IPS-NIHi7 (cell line): ENCODE measurements at regions not wholly inside any gene's neighbourhood (a gene's known extent, or its start where the extent isn't known, plus 50 kb on each side); places are given as distances from the start of the nearest gene placed in this dataset.
"Not testable (repeated sequence)": the region's sequence is repeated elsewhere in the genome, so short reads cannot be mapped to it uniquely, and the experiment has no call there.

Experiments used
- DNase-seq: peaks from one replicate; pipeline ENCODE4 v3.0.0; 2012; ENCODE audit warnings: mixed read lengths; ENCODE audit errors: extremely low spot score

DNA sequence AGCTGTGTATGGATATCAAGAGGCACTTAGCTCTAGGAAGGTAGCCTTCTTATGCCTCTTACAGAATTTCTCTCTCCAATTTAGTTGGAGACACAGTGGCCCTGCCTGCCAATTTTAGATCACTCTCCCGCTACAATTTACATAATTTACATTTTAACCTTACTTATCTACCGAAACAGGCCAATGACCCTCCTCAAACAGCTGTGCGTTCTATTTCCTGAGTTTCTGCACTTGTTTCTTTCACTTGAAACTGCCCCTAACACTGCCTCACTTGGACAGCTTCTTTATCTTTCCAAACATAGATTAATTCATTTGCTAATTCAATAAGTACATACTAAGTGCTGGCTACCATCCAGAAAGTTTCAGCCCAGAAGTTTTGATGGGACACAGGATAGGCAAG lies 52.9 kb upstream of the HDDC2 start:
- no peak for DNase-seq

DNA sequence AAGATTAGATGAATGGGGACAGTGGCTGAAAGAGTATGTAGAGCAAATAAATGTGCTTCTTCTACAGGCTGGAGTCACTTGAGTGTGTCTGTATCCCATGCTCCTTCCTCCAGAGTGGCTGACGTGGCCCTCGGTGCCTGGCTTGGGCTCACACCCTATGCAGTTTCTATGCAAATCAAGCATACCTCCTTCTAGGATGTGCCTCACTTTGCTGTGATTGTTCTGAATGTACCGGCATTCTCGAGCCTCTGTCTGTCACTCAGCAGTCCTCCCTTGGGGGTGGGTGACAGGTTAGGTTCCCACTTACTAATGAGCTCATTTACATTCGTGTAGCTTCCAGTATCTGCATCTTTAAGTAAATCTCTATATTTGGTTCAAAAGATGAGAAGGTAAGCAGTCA lies 55.1 kb upstream of the HDDC2 start:
- DNase-seq, result peak; percentile 40

DNA sequence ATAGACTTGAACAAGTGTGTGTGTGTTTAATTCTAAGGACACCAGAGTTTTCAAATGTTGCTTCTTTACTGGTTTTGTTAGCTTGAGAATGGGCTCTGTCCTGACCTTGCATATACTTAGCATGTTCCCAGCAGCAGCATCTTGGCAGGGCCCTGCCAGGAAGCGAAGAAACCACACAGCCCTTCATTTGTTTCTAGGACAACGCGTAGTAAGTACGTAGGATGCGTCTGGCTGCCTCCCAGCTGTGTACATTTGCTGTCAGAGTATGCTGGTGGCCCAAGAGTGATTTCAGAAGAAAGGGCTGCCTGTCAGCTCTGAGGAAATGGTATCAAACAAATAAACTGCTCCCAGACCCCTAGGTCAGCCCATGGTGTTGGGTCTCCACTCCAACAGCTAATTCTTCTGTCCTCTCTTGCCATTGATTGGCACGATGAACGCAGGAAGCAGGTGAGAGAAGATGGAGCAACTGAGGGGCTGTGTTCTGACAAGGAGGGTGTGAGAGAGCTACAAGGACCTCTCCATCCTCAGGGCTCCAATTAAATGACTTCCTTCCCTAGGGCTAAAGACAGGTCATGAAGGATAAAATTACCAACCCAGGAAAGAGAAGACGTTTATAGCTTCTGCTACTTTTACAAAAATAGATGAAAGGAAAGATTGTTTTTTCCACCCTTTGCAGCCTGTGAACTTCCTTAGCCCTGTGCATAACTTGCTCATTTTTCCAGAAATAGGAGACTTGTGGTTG lies 55.9 kb upstream of the HDDC2 start:
- DNase-seq, result no peak

DNA sequence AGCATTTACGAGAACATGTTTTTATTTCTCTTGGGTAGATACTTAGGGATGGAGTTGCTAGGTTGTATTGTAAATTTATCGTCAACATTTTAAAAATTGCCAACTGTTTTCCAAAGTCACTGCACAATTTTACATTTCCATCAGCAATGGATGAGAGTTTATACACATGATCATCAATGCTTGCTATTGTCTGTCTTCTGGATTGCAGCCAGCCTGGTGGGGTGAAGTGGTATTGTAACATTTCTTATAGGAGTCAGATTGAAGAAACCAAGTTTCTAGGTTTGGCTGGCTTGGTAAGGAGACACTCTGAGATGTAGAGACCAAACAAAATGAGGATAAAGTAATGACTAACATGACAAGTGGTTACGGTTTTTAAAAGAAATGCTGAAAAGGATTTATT lies 57.1 kb upstream of the HDDC2 start:
- DNase-seq, result no peak

DNA sequence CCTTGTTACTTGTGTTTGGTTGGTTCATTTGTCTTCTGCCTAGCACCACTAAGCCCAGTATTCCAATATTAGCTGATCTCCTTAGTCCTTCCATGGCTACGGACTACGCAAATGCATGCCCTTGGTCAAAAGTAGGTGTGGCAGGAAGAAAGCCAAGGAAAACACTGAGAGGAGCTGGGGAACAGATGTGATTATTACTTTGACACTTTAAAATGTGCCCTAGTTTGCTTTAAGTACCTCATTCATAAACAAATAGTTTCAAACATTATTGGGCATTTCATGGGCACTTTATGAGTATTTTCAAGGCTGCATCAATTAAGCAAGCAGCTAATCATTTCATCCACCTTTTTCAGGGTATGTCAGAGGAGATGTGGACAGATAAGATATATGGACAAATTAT lies 60.1 kb upstream of the HDDC2 start:
- no peak for DNase-seq

DNA sequence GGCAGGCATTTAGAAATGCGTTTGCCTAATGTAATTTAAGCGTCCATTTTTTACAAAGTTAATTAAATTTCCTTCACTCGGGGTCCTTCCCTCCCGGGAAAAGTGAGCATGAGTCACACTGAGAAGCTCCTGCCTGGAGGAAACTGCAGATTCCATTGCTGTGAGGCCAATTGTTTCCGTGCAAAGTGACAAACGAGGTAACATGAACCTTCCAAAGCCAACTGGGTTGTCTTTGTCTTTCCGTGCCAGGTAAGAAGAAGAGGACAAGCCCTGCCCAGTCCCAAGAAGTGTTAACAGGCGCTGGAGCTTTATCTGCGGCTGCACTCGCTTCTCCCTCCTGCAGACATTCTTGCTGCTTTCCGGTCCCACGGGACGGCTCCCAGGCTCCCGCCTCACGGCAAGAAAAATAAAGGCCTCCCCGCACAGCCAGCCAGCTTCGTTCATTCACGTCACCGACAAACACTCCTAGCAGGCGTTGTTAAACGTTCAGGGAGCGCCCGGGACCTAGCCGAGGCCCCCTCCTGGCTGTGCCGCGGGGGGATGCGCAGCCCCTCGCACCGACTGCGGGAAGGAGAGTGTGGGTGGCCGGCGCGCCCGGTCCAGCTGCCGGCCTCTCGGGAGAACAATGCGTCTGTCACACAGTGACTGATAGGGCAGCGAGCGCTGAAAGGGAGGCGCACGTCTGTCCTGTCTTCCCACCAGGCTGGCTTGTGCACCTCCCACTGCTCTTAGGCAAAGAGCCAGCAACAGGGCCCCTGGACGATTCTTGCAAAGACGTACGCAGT lies 61.5 kb upstream of the HDDC2 start:
- DNase-seq, result peak; percentile 63

DNA sequence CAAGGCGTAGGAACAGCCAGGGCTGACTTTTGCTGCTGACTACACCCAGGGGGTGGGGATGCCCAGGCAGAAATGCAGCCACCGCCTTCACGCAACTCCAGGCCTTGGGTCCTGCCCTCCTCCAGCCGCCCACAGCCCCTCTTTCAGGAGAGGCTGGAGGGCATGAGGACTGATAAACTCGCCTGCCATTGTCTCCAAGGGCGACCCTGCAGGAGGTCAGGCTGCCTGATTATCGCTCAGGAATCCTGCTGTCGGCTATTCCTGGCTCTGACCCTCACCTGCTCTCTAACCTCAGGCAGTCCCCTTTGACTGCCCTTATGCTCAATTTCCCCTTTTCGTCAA lies 62.0 kb upstream of the HDDC2 start:
- DNase-seq, result peak; percentile 57

DNA sequence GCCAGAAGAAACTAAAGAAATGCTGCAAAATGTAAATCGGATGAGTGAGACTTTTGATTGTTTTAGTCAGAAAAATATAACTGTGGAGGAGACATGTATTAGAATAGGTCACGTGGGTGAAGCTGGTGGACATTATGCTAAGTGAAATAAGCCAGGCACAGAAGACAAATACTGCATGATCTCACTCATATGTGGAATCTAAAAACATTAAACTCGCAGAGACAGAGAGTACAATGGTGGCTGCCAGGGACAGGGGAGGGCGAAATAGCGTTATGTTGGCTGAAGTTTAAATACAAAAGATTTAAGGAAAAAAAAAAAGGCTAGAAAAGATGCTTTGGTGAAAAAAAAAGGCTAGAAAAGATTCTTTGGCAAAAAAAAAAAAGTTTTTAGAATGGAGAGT lies 63.5 kb upstream of the HDDC2 start:
- DNase-seq, result no peak

DNA sequence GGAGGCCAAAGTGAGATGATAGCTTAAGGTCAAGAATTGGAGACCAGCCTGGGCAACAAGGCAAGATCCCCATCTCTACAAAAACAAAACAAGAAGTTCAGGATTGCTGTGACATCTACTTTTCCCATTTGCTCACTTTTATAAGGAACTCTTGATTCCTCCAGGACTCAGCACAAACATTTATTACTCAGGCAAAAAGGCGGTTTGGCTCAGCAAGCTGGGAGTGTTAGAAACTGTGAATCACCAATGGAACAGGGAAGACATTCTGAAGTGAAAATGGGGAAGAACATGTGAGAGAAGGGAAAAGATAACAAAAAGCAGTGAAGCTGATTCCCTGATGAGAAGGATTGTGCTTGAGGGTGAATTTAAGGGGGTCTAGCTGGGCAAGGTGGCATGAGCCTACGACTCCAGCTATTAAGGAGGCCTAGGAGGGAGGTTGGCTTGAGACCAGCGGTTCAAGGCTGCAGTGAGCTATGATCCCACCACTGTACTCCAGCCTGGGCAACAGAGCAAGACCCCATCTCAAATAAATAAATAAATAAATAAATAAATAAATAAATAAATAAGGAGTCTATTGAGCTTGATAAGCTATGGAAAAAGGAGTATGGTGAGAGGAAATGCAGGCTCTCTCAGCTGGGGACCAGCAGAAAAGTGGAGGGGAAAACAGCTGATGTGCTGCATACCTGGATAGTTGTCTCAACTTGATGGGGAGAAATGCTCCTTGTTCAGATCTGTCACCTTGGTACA lies 65.4 kb upstream of the HDDC2 start:
- DNase-seq, result no peak

DNA sequence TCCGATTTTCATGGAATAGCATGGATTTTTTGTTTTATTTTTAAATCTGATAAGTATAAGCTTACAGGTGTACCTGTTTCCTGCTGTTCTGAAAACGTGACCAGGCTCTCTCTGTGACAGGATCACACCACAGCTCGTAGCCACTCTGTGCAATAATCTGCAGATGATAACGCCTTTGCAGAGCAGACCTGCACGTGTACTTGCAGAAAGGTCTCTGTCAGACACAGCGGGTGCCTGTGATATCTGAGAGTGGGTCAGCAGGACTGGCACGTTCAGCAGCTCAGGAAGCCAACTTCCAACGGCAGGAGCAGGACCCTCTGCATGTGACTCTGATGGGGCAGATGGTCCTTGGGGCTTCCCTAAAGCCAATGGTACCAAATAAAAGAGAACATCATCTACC lies 68.6 kb upstream of the HDDC2 start:
- DNase-seq, result no peak

DNA sequence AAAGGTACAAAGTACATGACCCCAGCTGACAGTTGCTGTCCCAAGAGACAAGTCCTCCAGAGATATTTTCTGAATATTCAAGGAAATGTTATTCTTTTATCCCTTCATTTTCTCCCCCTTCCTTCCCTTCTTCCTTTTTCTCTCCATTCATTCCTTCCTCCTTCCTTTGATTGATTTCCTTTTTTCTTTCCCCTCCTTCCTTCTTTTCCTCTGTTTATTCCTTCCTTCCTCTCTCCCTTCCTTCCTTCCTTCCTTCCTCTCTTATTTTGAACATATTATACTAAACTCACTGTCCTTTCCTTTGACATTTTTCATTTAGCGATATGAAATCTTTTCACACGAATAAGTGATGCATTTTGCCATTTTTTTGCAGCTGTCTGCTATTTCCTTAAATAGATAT lies 73.2 kb upstream of the HDDC2 start:
- no peak for DNase-seq

DNA sequence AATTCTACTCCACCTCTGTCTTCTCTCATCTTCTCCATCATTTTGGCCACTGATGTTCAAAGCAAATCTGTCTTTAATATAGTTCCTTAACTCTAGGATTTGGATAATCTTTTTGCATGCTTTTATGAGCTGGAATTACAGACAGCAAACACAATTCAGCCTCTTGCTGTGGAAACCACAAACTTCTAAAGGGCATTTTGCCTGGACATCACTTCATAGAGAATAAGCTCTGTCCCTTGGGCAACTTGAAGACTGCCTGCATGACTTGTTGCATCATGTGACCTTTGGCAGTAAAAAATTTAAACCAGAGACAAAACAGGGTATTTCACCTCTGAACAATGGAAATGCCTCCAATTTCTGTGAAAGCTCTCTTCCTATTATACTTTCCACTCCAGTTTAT lies 74.1 kb upstream of the HDDC2 start:
- no peak for DNase-seq

DNA sequence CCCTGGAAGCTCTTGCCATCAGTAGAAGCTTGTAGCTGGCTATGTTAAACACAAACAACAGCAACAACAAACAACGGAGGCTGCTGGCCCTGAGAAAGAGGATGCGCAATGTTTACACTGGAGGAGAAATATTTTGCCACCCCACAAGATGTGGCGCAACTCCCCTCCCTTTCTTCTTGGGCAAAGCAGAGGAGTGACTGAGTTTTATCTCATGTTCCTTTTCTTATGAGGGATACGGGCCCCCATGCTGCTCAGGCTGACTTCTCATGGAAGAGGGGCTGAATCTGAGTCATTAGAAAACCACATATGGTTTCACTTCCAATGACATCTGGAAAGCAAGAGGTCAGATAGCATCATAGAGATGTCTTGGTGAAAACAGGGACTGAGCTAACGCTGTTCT lies 75.9 kb upstream of the HDDC2 start:
- no peak for DNase-seq

DNA sequence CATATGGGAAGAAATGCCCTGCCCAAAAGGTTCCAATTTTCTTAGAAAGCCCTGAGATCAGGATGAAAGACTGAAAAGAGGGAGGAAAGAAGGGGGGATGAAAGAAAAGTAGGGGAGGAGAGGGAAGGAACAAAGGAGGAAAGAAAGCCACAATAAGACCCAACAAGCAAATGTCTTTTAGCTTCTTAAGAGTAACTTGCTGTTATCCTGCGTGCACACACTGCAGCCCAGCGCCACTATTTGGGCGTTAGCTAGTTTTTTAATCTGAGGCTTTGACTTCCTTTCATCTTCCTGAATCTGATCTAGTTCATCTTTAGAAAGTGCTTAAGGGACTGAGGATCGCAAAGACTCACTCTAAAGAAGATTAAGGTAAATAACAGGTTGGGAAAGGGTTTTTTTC lies 77.4 kb upstream of the HDDC2 start:
- DNase-seq, result no peak

DNA sequence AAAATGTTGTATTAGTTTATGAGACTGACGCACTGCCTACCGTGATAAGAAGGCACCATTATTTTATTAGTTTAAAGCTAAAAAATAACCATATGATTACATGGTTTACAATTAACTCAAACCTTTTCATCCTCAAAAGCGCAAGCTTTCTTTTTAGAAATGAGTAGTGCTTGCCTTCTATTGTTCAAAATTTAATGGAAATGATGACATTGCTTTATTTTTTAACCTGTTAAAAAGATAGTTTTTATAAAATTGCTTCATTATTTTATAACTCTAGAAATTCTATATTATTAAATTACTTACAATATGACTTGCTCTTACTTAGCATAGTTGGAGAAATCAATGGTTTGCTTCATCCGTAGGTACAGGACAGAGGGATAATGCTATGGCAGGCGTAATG lies 78.7 kb upstream of the HDDC2 start:
- no peak for DNase-seq

DNA sequence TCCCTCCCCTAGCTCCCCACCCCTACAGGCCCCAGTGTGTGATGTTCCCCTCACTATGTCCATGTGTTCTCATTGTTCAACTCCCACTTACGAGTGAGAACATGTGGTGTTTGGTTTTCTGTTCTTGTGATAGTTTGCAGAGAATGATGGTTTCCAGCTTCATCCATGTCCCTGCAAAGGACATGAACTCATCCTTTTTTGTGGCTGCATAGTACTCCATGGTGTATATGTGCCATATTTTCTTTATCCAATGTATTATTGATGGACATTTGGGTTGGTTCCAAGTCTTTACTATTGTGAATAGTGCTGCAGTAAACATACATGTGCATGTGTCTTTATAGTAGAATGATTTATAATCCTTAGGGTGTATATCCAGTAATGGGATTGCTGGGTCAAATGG lies 84.6 kb upstream of the HDDC2 start:
- not testable (repeated sequence) for DNase-seq

DNA sequence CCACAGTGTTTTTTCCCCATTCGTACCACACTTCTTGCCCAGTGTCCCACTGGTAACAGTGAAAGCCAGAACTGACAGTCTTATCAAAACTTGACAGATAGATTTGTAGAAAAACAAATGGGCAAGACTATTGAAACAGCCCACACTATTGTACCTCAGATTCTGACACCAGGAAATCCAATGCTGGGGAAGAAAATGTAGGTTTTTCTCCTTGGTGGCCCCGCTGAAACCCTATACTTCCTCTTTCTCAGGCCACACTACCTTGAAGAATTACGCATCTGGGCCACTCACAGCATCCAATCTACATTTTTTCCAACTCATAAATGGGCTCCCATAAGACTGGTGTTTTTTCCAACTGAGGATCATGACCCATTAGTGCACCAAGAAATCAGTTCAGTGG lies 90.9 kb upstream of the HDDC2 start:
- no peak for DNase-seq

DNA sequence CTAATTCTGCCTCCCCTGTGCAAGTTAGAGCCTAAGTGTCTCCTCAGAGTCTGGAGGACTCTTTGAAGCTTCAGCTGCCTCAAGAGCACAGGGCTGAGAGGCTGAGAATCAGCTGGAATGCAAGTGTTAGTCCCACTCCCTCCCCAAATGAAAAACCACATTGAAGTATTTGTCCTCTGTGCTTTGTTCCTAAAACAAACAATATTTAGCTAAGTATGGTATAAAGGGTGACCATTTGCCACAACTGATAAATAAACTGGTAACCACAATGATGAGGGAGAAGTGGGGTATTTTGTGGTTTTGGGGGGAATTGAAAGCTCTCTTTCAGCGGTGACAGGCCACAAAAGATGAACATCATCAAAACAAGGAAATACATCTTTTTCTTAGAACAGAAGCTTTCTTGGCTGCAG lies 91.7 kb upstream of the HDDC2 start:
- DNase-seq, result no peak

DNA sequence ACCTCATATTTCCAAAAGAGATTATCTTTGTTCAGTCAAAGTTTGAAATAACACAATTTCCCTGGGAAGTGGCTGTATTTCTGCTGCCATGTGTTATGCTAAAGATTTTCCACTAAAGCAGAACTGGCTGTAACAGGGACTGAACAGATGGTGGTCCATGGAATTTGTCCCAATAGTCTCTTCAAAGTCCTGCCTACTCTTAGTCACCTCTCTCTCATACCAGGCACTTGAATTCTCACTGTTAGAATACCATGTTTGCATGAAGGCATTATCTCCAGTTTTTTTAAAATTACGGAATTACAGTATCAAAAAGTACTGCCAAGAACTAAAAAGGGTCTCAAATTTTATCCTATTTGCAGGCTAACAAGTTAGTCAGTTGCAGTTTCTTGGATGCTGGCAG lies 105.0 kb upstream of the HDDC2 start:
- DNase-seq, result no peak

DNA sequence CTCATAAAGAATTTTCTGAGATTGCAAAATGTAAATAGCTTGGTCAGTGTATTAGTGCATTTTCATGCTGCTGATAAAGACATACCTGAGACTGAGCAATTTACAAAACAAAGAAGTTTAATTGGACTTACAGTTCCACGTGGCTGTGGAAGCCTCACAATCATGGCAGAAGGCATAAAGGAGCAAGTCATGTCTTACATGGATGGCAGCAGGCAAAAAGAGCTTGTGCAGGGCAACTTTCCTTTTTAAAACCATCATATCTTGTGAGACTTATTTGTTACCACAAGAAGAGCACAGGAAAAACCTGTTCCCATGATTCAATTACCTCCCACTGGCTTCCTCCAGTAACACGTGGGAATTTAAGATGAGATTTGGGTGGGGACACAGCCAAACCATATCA lies 112.7 kb upstream of the HDDC2 start:
- no peak for DNase-seq

DNA sequence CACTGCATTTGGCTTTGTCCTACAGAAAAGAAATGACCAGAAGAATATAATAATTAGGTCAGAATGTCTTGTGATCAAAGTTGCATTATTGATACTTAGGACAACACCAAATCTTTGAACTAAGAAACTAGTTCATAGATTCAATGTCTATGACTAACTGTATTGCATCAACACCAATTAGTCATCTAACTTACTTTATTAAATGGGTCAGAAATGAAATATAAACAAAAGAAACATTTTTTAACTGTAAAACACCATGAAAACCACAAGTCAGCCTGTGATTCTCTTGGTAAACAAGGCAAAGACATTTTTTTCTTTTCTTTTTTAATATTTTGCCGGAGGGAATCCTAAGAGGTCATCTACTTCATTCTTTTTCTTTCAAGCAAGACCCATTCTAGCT lies 114.1 kb upstream of the HDDC2 start:
- DNase-seq, result no peak

DNA sequence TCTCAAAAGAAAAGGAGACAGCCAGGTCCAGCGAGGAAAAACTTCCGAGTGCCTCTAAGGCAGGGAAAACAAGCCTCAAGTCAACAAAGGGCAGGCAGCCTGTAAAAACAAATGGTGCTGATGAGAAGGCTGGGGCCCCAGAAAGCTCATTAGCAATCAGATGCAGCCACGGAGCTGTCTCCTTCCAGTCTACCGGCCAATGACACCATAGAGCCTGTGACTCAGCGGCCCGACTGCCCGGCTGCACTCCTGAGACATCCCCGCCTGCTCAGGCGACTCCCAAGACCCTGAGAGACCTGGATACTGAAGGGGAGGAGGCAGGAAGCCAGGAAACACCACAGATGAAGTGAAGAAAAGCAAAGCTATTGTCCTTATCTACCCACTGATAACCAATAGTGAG lies 120.1 kb upstream of the HDDC2 start:
- peak; percentile 88 for DNase-seq

DNA sequence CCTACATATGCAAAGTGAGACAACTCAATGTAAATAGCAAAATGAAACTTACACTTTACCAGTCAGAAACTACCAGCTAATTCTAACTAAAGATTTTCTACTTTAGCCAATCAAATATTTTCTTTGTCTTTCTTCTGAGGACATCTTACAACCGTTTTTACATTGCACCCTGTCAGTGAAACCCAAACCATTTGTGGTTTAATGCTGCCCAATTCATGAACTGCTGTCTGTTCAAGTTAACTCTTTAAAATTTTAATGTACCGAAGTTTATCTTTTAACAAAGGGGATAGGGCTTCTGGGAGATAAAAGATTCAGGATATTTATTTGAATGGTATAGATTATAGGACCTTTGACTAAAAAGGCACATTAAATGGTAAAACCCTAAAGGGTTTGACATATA lies 121.3 kb upstream of the HDDC2 start:
- DNase-seq, result no peak
